ENCODE measurements at regions not wholly inside any gene's neighbourhood (a gene's known extent, or its start where the extent isn't known, plus 50 kb on each side); places are given as distances from the start of the nearest gene placed in this dataset.

DNA sequence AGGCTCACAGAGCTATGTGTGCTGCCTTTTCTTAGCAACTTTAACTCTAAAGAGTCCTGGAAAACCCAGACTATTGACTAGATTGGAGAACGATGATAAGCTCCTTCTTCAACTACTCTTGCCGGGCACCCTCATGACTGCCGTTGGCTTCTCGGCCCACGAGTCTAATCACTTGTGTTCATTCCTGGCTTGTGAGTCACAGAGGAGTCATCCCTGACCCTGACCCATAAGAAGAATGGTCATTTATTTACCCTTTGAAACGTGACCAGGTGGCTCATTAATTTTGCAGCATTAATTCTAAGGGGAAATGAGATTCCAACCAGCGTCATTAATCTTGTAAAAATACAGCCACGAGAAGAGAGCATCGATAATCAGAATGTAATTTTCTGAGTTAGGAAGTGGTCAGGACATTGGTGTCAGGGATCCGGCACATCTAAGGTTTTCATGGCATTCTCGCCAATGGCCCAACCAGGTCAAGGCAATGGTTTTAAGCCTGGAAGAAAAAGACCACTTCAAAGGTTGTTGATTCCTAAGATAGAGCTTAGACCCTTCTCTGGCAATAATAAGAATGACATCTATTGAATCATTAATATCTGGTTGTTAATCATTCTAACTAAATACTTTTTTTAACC is 183.6 kb upstream of the RUNX1 start:
- DNase-seq (ENCODE audit: low spot score): no peak

DNA sequence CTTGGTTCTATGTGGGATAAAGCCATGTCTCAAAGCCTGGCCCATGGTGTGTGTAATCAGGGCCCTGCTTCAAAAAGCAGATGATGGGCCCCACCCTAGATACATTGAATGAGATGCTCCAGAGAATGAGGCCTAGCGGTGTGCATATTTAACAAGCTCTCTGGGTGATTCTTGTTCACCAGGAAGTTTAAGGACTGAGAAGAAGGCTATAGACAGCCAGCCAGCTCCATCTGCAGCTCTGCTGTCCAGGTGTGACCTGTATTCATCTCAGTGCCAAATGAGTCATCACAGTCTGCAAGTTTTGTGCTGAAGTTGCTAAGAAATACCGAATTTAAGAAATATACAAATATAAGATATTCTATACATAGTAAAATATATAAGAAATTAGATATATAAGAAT is 182.0 kb upstream of the RUNX1 start:
- DNase-seq (ENCODE audit: low spot score): no peak

DNA sequence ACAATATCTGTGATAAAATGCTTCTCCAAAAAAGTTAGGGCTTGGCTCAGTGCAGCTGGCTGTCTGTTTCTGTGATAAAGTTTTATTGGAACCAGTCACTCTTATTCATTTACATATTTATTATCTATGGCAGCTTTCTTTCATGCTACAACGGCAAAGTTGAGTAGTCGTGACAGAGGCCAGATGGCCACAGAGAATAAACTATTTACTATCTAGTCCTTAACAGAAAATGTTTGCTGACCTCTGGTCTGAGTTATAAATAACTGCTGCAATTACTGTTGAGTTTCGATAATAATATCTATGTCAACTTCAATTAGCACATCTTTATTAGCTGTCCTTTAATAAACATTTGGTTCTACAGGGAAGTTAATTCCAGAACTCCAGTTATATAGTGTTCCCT is 180.2 kb upstream of the RUNX1 start:
- no peak for DNase-seq (ENCODE audit: low spot score)

DNA sequence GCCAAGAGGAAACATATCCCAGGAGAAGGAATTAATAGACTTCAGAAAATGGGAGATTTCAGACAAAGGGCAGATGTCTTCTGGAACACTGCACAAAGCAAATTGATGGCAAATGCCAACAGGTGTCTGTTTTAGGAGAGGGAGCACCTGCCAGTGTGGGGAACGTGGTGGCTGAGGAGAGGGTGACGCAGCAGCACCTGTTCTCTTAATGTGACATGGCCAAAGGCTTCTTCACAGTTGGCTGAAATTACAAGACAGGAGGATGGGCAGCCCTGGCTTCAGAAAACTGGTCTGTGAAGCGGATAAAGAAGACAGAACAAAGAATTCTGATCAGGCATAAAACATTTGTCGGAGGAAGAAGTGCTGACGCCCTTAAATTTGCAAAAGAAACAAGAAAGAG is 178.7 kb upstream of the RUNX1 start:
- DNase-seq (ENCODE audit: low spot score): no peak

DNA sequence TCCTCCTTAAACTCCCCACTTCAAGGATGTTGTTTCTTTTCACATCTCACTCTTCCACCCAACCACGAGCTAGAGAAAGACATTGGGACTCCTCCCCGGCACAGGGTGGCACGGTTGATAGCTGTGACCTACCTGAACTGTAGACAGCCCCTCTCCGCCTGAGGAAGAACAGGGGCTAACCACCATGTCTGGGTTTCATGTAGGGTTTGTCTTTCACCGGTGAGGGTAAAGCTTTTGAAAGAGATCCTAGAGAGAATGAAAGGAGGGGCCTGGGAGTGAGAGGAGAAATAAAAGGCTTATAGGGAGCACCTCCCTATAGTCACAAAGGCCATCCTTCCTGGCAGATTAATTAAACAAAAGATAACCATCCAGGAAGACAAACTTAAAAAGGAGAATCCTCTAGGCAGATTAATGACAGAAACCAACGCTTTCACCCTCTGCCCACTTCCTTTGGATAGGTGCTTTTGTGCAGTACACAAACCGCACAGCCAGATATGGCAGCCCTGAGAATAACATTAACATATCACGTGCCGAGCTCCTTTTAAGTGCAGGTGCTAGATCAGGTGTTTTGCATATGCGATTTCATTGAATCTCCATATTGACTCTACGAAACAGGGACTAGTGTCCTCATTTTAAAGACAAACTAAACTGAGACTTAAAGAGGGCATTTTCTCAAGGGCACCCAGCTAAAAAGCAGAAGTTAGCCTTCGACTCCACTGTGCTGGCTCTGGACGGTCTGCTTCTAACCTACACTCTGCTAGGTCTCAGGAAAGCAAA is 178.1 kb upstream of the RUNX1 start:
- DNase-seq (ENCODE audit: low spot score): no peak

DNA sequence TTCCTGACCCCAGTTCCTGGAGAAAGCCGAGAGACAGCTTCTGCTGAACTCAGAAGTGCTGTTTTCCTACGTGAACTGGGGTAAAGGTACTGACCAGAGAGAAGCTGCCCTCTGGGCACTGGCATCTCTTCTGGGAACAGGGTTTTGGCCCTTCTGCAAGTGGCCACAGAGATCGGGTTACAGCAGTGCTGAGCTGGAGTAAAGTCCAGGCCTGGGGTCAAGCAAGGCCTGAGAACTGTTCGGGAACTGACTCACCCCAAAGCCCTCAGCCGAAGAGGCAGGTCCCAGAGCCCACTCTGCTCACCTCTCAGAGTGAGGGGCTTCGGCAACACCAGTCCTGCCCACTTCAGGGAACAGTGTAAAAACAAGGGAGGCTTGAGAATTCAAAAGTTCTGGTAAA is 177.2 kb upstream of the RUNX1 start:
- DNase-seq (ENCODE audit: low spot score): no peak

DNA sequence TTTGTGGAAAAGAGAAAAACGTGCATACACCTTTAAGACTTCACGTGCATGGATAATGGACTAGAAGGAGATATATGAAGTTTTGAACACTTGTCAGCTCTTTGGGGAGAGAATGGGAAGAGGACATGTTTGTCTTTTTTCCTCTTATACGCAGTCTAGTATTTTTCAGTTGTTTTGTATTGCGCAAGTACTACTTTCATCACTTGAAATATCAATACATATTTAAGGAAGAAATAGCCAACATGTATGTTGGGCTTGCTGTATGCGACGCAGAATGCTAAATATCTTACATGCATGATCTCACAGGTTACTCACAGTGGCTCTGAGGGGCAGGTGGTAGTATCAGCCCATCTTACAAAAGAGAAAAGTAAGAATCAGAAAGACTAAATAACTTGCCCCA is 176.5 kb upstream of the RUNX1 start:
- no peak for DNase-seq (ENCODE audit: low spot score)

DNA sequence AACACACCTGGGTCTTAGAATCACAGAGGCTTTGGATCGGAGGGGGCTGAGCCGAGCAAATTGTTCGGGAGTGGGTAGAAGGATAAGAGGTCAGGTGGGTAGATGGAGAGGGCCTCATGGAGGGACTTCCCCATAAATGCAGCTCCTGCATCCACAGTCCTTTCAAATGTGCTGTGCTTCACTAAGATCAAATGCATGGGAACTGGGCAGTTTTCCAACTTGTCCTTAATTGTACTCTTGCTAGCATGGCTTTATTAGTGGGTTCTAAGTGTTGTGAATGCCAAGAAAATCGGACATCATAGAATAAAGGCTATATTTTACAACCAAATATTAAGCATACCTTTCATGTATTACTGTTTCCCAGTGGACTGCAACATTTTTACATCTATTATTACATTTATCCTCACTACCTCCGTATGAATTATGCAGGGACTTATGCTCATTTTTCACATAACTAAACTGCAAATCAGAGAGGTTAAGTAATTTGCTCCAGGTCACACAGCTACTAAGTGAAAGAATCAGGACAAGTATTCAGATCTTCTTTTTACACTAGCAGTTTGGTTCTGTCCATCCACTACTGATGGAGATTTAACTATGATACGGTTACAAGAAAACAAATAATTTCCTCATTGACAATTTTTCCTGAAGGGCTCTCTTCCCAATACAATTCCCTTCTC is 174.5 kb upstream of the RUNX1 start:
- no peak for DNase-seq (ENCODE audit: low spot score)

DNA sequence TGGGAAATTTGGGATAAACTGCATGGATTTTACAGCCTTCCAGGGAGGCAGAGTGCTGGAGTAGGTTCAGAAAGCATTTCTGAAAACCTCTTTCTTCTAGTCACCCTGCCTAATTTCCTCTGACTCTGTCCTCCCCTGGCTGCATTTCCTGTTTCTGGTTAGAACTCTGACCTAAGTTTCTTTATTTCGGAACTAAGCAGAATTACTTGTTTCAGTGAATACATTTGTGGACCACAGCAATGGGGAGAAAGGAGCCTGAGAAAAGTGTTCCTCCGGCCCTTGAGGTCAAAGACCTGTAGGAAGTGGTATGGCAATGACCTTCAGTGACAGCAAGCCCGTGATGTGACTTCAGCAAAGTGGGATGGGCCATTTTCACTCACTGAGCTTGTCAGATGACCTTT is 173.4 kb upstream of the RUNX1 start:
- no peak for DNase-seq (ENCODE audit: low spot score)

DNA sequence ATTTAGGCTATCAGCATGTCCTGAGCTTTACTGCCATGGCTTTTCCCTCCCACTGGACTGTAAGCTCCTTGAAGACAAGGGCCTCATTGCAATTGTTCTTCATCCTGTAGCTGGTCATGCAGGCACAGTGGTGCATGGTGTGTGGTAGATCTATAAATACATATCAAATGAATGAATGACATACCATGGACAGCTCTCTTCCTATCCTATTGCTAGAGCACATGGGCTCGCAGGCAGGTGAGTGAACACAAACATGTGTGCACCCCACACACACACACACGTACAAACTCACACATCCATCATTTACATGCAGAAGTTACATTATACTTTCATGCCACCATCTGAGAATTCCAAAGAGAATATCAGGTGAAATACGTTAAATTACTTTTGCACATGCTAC is 172.9 kb upstream of the RUNX1 start:
- no peak for DNase-seq (ENCODE audit: low spot score)

DNA sequence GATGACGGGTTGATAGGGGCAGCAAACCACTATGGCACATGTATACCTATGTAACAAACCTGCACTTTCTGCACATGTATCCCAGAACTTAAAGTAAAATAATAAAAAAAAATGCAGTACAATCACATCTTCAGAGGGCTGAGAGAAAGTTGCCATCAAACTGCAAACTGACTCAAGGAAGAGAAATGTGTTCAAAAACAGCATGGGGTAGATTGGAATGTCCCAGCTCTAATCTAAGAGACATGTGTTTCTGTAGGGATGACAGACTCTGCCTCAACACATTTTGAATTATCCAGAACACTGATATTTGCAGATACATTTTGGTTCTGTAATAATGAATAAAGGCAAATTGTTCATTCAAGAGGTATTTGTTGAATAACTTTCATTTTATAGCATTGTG is 171.2 kb upstream of the RUNX1 start:
- DNase-seq (ENCODE audit: low spot score): no peak

DNA sequence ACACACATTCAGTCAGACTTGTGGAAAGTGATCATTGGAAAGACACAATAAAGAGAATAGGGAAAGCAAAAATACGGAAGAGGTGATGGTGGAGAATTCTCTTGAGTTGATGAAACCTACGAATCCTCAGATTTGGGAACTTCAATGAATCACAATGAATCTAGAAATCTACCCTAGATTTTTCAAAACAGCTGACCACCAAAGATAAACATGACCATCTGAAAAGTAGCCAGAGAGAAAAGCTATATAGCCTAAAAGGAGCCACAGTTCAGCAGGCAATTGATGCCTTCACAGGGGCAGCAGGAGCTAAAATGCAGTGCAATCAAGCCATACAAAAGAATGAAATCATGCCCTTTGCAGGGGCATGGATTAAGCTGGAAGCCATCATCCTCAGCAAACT is 170.6 kb upstream of the RUNX1 start:
- no peak for DNase-seq (ENCODE audit: low spot score)

DNA sequence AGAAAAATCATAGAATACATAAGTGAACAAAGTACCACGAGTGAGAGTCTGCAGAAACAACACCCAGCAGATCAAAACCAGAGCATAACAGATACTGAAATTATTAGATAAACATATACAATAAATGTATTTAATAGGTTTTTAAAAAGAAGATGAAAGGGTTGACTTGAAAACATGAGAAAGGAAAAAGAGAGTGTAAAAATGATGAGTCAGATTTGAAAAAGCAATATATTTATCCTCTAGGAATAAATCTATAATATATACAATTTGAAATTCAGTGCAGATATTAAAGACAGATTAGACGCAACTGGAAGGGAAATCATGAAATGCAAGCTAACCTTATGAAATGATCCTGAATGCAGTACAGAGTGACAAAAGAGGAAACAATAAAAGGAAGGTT is 170.2 kb upstream of the RUNX1 start:
- DNase-seq (ENCODE audit: low spot score): no peak

DNA sequence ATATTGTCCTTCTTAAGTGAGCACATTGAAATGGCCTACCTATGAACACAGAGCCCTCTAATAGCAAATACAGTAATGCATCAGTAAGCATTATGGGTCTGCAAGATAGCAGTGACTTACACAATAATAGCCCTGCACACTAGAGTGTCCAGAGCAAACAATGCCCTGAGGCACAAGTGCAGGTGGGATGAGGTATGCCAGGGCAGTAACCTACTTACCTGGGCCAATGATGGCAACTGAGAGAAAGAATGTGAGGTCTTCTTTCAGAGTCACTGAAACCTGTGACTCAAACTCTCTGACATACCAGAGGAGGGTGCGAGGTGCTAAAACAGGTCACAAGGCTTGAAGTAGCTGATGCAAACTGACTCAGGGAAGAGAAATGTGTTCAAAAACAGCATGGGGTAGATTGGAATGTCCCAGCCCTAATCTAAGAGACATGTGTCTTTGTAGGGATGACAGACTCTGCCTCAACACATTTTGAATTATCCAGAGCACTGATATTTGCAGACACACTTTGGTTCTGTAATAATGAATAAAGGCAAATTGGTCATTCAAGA is 168.5 kb upstream of the RUNX1 start:
- no peak for DNase-seq (ENCODE audit: low spot score)

DNA sequence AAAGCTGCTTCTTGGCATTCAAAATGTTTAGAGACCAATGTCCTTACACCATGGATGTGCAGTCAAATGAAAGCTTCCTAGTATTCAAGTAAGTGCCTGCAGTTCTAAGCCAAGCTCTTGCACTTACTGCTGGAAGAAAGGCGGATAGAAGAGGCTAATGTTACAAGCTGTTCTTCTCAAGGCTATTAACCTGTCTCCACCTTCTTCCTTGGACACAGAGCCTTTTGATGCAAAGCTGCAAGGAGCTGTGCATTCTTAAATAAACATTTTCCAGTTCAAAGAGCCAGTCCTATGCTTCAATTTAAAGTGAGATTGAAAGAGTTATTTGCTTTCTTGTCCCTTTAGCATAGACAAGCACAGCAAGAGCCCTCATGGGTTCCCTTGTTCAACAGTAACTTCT is 167.9 kb upstream of the RUNX1 start:
- DNase-seq (ENCODE audit: low spot score): no peak

DNA sequence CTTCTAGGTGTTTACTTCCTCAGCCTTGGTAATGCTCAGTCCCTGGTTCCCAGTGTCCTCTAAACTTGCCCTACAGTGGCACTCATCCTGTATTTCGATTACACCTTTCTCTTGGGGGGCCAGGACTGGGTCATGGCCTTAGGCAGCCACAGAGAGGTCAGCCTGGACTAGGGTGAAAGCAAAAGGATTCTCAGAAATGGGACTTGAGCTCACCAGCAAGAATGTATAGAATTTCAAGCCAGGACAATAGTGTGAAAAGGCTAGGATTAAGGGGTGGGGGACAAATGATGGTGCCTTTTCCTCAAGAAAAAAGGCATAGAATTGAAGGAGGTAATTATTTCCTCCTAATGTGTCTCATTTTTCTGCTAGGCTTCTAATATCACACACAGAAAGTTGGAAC is 166.8 kb upstream of the RUNX1 start:
- DNase-seq (ENCODE audit: low spot score): no peak

DNA sequence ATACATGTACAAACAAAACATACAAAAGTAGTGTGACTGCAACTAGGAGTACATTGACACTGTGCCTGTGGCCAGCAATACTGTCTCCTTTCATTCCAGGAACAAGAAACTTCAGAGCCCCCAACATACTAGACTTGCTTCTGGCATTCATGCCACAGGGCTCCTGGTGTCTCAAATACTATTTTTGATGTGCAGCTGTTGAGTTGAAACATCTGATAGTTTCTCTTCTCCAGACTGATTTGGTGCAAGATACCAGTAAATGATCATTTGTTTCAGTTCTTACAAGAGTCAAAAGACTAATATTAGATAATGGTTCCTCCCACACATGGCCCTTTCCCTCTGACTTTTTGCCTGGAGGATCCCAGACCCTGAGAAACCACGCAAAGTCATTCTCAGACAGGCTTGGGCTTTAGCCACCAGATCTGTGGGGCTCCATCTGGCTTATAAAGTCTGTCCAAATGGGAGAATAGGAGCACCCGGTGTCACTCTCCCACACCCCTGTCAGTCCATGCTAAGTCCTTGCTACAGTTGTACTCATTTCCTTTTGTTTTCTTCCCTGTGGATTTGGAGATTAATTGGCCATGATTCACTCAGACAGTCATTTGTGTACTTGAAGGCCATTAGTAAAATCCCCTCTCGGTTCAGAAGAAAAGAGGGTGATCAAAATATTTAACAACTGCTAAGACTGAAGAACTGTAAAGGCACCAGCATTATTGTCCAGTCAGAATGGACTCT is 163.5 kb upstream of the RUNX1 start:
- no peak for DNase-seq (ENCODE audit: low spot score)

DNA sequence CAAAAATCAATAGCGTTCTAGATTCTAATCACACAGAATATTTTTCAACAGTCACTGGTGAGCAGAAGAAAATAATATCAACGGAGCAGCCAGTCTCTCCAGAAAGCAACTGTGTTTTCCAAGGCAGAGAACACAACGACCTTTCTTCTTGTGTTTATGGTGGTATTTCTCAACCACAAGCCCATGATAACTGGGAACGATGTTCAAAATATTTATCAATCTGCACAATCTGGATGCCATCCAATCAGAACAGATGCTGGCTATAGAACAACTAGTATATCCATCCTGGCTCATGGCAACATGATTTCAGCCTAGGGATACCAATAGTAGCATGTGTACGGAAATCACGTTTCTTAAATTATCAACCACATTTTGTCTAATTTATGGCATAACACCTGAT is 162.7 kb upstream of the RUNX1 start:
- DNase-seq (ENCODE audit: low spot score): no peak

DNA sequence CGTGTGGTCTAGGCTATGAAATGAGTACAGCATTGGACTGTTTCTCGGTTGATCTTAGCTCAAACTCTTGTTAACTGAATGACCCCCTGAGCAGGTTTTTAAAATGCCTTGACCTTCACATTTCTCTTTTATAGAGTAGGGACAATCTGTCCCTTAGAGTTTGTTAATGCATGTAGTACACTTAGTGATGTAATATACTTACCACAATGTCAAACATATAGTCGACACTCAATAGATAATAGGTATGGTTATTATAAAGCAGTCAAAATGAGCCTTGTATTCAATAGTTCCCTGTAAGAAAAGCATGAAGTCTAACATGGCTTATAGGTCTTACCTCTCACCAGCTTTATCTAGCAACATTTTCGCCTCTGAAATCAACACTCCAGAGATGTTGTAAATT is 161.0 kb upstream of the RUNX1 start:
- DNase-seq (ENCODE audit: low spot score): no peak

DNA sequence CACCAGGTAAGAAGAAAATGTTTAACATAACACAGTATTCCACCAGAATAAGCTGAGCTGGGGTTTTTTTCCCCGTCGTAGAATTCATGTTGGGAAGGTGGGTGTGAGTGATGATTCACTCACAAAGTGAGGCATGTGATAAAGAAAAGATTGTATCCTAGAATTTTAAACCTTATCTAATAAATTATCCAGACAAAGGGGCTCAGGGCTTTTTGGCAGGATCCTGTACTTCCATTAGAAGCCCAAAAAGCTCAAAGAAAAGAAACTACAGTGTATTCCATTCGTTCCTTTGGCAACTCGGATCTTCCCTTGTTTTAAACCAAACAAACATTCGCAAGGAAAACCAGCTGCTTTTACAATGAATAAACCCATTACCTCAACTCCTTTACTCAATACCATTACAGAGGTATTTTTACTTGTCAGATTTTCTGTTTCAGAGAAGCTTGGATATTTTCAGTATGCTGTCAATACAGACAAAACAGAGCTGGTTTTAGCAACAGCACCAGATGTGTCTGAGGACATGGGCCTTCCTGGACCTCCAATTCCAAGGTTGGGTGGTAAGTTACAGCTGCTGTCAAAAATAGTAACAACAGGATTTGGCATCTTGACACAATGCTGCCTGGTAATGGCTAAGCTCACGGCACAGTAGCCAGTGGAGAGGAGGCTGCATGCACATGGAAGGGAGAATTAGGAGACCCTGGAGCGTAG is 159.9 kb upstream of the RUNX1 start:
- DNase-seq (ENCODE audit: low spot score): no peak

DNA sequence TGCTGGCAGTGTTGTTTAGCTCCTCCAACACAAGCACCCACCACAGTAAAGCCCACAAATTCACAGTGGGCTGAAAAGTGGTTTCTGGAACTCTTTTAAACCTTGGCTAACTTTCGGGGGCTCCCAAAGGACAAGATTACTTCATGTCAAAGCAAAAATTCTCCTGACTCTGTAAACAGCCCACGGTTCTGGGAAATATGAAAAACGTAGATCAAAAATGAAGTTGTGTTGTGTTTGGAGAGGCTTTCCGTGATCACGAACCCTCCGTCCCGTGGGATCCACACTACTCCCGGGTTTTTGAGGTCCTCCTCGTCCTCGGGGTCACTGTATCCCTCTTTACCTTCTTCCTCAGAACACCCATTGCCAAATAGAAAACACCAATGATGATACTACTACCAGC is 159.0 kb upstream of the RUNX1 start:
- DNase-seq (ENCODE audit: low spot score): no peak

Data from SK-N-DZ (cell line).